GM12873 (cell line): ENCODE measurements at regions not wholly inside any gene's neighbourhood (a gene's known extent, or its start where the extent isn't known, plus 50 kb on each side); places are given as distances from the start of the nearest gene placed in this dataset.

Experiments used
- TF ChIP-seq, protein P1 (sequence below): IDR thresholded peaks from 2 replicates; pipeline ENCODE4 v1.5.1; 2012; ENCODE audit warnings: low read depth, mild to moderate bottlenecking, moderate library complexity, low read length, control low read depth; ENCODE audit not compliant: insufficient read depth; ENCODE audit errors: missing control alignments

GRCh38 chr9:17003576-17004240 lies 131.1 kb upstream of the CNTLN start:
- TF ChIP-seq, protein P1, sequence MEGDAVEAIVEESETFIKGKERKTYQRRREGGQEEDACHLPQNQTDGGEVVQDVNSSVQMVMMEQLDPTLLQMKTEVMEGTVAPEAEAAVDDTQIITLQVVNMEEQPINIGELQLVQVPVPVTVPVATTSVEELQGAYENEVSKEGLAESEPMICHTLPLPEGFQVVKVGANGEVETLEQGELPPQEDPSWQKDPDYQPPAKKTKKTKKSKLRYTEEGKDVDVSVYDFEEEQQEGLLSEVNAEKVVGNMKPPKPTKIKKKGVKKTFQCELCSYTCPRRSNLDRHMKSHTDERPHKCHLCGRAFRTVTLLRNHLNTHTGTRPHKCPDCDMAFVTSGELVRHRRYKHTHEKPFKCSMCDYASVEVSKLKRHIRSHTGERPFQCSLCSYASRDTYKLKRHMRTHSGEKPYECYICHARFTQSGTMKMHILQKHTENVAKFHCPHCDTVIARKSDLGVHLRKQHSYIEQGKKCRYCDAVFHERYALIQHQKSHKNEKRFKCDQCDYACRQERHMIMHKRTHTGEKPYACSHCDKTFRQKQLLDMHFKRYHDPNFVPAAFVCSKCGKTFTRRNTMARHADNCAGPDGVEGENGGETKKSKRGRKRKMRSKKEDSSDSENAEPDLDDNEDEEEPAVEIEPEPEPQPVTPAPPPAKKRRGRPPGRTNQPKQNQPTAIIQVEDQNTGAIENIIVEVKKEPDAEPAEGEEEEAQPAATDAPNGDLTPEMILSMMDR, result no peak

DNA sequence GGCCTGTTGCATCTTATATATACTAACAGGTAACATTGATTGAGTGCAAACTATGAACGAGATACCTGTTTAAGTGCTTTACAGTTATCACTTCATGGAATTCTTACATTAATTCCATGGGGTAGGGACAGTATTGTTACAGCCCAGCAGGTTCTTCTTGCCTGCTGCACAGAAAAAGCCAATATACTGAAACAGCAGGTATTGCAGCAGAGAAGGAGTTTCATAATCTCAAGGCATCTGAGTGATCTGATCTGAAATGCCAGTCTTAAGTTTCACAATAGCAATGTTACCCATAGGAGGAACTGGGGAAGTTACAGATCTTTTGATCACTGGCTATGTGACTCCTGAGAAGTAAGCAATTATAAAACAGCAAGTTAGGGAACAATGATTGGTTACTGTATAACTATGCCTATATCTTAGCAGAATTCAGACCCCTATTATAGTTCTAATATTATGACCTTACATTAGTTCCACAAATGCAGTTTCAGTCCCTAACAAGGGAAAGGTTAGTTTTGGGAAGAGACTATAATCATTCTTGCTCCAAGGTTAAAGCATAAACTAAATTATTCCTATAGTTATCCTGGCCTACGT lies 126.5 kb upstream of the BNC2 start:
- TF ChIP-seq, protein P1, result no peak

DNA sequence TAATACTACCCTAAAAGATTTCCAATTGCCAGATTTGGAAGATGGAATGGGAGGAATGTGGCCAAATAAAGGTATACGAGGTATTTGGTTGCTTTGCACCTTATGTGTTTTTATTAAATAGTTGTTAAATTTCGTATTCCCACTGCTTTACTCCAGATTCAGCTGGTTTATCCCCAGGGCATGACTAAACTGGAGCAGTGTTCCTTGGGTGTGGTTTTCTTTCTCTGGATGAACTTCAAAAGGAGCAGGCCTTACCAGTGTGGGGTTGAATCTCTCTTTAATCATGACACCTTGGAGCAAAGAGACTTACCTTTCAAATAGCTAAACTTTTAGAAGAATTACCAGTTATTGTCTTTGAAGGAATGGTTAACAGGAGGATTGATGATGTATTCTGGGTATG lies 121.7 kb upstream of the BNC2 start:
- TF ChIP-seq, protein P1, result no peak

- TF ChIP-seq, protein P1, result no peak
Observed at GRCh38 chr9:16987026-16987425, 116.6 kb upstream of the BNC2 start.

GRCh38 chr9:16986556-16986955 lies 116.1 kb upstream of the BNC2 start:
- TF ChIP-seq, protein P1, result no peak

DNA sequence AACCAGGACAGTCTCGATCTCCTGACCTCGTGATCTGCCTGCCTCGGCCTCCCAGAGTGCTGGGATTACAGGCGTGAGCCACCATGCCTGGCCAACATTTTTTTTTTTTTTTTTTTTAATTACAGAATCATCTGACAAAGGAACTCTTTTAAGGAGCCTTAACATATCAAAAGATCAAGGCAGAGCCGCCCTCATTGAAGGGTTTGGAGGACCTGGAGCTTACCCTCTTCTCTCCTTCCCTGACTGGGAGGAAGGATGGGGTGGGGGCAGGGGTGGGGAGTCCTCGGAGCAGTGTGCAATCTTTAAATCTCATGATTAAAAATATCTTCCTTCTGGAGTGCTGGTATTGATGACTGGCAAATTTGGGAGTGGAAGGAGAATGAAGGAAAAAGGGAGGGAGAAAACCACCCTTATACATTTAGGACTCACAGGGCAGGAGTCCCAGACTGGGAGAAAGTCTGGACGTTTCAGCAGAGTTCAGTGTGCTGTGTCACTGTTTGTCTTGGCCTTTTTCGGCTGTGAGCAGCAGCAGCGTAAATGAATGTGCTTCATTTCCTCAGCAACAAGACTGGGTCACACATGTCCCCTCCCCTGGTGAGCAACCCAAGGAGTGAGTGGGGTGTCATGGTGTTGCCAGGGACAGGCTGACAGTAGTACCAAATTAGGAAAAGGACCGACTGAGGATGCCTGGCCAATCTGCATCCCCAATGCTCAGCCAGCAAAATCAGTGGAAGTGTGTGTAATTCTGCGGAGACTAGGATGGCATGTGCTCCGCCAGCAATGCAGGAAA lies 115.3 kb upstream of the BNC2 start:
- TF ChIP-seq, protein P1, result no peak

GRCh38 chr9:16982780-16983310 lies 112.4 kb upstream of the BNC2 start:
- TF ChIP-seq, protein P1, result no peak
